Suppressor macrophage treated with lipopolysaccharide for 4 hours (primary cell): ENCODE measurements at regions not wholly inside any gene's neighbourhood (a gene's known extent, or its start where the extent isn't known, plus 50 kb on each side); places are given as distances from the start of the nearest gene placed in this dataset.
A peak's percentile ranks its signal among the peaks of the same experiment; 100 is the strongest.
"Not testable (repeated sequence)": the region's sequence is repeated elsewhere in the genome, so short reads cannot be mapped to it uniquely, and the experiment has no call there.

Source experiments
- DNase-seq: peaks from one replicate; pipeline ENCODE4 v3.0.0-alpha.2; 2020

DNA sequence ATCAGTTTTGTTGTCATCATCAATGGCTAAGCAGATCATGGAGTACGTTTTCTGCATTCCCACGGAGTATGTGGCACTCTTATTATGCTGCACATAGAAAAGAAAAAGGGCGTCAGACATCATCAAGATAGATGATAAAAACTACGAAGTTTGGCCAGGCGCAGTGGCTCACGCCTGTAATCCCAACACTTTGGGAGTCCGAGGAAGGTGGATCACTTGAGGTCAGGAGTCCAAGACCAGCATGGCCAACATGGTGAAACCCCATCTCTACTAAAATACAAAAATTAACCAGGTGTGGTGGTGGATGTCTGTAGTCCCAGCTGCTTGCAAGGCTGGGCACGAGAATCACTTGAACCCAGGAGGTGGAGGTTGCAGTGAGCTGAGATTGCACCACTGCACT is 312.8 kb downstream of the GOLGA6L6 start:
- not testable (repeated sequence) for DNase-seq

DNA sequence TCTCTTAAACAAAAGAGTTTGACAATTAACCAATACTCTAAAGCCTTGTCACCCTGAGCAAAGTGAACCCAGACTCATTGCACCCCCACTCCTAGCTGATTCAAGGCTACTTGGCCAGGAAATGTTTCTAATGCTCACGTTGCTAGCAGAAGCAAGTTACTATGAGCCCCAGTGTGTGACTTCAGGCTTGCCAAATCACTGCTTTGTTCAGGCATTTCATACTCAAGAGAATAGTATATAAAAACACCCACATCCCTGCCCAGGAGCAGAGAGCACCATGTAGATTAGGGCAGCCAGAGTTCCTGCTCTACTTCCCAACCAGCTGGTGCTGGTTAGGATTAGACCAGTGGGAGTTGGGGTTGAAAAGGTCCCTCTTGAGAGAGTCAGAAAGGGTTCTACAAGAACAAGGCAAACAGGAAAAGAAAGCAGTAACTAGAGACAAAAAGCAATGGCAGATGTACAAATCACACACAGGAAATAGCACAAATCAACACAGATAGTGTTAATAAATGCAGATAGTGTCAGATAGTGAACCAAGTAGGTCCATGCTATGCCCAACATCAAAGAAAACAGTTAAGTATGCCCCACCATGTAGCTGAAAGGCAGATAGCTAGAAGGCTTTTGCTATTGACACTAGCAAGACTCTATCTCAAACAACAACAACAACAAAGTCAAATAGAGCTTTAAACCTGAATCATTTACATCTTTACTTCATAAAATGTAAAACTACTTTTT is 314.3 kb downstream of the GOLGA6L6 start:
- not testable (repeated sequence) for DNase-seq

DNA sequence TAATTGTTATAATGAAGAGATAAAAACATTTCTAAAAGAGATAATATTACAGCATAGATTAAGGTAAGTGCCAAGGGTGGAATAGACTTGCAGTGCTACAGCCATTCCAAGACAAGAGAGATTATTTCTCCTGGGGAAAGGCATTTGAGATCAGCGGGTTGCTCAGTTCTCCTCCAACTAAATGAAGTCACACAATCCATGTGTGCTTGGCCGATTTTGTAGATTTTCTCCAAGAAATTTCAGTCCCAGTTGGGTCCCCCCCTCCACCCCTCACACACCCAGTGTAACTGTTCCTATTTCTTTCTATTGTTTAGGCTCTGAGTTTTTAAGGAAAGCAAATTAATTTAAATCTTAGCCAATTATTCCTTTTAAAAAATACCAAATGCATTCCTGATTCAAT is 315.1 kb downstream of the GOLGA6L6 start:
- not testable (repeated sequence) for DNase-seq

DNA sequence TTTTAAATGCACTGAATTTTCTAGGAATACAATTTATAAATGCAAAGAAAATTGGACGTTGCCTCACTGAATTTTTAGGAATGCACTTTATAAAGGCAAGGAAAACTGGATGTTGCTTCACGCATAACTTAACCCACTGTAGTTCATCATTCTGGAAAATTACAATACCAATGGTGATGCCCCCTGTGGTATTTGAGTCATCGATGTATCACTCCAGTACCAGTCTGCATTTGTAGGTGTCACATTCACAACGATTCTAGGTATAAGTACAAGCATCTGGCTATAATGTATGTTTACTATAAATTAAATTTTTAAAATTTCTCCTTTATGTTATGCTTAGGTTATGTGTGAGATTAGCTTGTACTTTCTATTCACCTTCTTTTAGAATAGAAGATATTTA is 320.5 kb downstream of the GOLGA6L6 start:
- DNase-seq = not testable (repeated sequence)

- not testable (repeated sequence) for DNase-seq
Observed at GRCh38 chr15:20219171-20219570, 322.4 kb downstream of the GOLGA6L6 start.

- DNase-seq = not testable (repeated sequence)
Observed at GRCh38 chr15:20215700-20216099, 325.9 kb downstream of the GOLGA6L6 start.

- DNase-seq = not testable (repeated sequence)
Observed at GRCh38 chr15:20214101-20214500, 327.5 kb downstream of the GOLGA6L6 start.

GRCh38 chr15:20211508-20211907 is 330.1 kb downstream of the GOLGA6L6 start:
- not testable (repeated sequence) for DNase-seq

DNA sequence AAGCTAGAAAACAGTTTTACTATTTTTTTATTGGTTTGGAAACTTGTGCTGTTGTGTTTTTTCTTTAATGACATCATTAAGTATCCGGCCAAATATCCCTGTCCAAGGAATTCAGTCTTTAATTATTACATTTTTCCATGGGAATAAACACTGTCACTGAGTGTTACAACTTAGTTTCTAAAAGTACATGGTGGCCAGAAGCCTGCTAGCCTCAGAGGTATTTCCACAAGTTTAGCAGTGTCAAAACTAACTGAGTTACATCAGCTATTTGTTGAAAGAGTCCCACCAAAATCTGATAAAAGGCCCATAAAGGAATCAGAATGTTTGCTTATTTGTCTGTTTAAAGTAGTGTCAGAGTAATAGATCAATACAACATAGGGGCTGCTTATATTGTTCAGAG is 331.6 kb downstream of the GOLGA6L6 start:
- DNase-seq = not testable (repeated sequence)

DNA sequence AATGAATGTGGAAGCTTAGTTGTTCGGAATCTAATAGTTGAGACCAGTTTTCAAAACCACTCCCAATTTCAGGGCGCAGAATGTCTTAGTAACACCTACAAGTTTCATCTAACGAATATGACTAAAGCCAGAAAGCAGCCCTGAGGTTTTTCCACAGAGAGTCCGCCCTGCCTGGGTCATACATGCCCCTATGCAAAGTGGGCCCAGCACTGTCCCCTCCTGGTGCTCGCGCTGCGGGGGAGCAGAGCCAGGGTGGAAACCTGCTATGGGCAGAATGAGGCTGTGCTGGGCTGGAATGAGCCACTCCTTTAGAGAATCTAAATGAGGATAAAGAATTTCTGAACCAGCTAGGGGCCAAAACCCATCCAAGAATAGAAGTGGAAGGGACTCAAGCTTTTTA is 334.0 kb downstream of the GOLGA6L6 start:
- not testable (repeated sequence) for DNase-seq

DNA sequence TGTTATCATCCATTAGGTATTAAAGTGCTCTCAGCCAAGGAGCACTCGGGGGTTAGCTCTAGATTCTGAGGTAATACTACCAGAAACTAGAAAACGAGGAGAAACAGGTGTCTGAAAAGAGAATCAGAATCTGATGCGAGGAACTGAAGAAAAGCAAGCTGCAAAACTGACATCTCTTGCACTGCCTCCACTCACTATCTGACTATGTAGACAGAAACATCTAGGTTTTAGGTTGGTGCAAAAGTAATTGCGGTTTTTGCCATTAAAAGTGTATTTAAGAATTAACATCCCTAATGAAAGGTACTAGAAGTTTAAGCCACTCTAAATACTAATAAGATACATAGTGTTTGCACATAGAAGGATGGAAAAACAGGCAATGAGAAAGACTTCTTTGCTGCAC is 334.4 kb downstream of the GOLGA6L6 start:
- not testable (repeated sequence) for DNase-seq

- peak; percentile 12 for DNase-seq
Observed at GRCh38 chr15:20204177-20204866, 337.3 kb downstream of the GOLGA6L6 start.

- DNase-seq = not testable (repeated sequence)
Observed at GRCh38 chr15:20203649-20204150, 337.9 kb downstream of the GOLGA6L6 start.

DNA sequence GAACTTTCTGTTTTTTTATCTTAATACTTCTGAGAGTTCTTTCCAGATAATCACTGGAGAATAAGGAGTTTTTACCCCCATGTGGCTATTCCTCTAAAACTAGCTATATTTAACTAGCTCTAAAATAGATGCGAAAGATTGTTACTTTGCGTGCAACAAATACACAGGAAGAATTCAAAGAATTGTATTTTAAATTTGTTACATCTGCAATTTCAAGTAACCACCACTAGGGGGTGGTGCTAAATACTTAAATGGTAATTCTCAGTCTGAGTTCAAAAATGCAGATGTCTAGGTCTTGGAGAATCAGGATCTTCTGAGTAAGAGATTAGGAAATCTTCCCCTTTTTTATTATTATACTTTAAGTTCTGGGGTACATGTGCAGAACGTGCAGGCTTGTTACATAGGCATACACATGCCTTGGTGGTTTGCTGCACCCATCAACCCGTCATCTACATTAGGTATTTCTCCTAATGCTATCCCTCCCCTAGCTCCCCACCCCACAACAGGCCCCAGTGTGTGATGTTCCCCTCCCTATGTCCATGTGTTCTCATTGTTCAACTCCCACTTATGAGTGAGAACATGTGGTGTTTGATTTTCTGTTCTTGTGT is 346.9 kb downstream of the GOLGA6L6 start:
- not testable (repeated sequence) for DNase-seq

DNA sequence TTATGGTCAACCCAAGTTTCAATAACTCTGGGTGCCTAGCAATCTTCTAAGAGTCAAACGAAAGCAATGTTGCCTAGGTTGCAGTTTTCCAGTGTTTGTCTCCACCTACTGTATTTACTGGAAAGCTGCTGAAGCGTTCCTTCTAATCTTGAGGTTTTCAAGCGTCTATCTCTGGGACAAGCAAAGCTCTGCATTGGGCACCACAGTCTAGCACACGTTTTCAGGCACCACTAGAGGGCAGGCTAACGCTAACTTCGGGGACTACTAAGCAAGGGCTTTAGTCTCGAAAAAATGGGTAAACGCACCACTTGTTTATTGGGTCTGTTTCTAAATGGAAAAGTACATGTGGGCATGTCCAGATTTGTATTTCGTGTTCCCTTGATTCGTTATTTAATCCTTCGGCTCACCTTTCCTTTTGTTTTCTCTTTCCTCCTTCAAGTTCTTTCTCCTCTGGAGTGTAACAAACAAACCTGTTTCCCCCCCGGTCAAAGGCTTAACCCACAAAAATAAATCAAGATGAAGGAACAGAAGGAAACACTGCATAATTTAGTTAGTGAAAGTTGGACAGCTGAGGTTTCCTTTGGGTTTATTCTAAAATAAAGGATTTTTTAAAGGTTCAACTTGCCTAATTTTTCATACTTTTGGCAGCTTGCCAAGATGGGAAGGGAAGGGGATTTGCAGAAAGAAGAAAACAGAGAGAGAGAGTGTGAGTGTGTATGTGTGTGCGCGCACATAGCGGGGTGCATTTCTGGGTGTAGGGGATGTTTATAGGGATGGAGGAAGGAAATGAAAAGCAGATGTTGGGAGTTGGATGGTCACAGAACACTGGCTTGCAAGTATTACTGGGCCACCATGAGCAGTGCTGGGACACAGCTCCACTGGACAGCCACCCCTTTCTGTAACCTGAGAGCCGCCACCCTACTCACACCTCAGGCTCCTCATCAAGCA is 348.3 kb downstream of the GOLGA6L6 start:
- peak; percentile 10 for DNase-seq

GRCh38 chr15:20191508-20192125 is 350.0 kb downstream of the GOLGA6L6 start:
- DNase-seq = not testable (repeated sequence)

DNA sequence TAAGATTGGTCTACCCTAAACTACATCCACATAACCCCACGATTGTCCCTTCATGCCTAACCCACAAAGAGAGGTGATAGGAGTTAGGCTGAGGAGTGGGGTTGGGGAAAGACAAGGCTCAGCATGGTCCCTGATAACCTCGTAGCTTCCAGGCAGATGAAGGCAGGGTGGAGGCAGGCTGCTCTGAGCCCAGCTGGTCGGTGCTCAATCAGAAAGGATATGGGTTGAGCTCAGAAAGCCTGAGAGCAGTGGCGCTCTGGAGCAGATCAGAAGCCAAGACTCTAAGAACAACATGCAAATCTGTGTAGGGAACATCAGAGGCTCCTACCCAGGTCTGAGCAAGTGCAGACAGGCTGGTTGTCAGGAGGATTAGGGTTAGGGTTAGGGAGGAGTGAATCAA is 353.0 kb downstream of the GOLGA6L6 start:
- DNase-seq = not testable (repeated sequence)

- DNase-seq = not testable (repeated sequence)
Observed at GRCh38 chr15:20187370-20188355, 353.9 kb downstream of the GOLGA6L6 start.

DNA sequence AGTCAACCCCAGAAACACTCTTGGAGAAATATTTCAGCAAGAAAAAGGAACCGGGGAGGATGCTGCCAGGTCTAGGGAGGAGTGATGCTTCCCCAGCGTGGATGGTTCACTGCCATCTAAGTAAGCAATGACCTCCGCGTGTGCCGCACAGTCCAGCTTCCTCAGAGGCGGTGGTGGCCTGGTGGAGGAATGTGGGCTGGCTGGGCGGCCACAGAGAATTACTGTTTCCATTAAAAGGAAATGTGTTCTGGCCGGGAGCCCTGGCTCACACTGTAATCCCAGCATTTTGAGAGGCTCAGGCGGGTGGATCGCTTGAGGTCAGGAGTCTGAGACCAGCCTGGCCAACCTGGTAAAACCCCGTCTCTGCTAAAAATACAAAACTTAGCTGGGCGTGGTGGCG is 356.7 kb downstream of the GOLGA6L6 start:
- DNase-seq = not testable (repeated sequence)

- not testable (repeated sequence) for DNase-seq
Observed at GRCh38 chr15:20168221-20168620, 373.4 kb downstream of the GOLGA6L6 start.

- DNase-seq = not testable (repeated sequence)
Observed at GRCh38 chr15:20153528-20153927, 388.1 kb downstream of the GOLGA6L6 start.
